KBM-7 (cell line): ENCODE measurements at regions not wholly inside any gene's neighbourhood (a gene's known extent, or its start where the extent isn't known, plus 50 kb on each side); places are given as distances from the start of the nearest gene placed in this dataset.

Experiments
- DNase-seq: peaks from one replicate; pipeline ENCODE4 v3.0.0-alpha.2; 2015
- in situ Hi-C: fragments of 300-500 bp; cut with MboI; formaldehyde crosslinking; loops from 2 replicates; pipeline ENCODE4 v1.14.3; 2020; ENCODE audit warnings: low sequenced_read_pairs, low pct_unique_long_range_greater_than_20kb, mixed read lengths

GRCh38 chr5:35337340-35338156 lies 107.3 kb upstream of the PRLR start:
- no peak for DNase-seq

DNA sequence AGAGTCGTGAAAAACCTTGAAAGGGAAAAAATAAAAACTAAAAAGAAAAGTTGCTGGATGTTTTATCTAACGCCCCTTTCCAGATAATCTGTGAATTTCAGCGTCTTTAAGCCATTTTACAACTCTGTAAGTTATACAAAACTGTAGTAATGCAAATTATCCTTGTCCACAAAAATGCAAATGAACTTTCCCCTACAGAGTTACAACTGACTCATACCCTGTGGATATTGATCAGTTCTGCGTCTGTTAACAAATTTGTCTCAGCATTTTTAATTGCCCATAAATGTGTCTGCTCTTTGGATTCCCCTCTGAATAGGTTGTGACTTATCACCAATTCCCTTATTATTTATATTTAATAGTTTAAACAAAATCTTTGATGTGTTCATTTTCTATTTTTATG lies 105.9 kb upstream of the PRLR start:
- in situ Hi-C loops = no loop called here

More at GRCh38 chr5:35337340-35338156, 107.3 kb upstream of the PRLR start:
- in situ Hi-C loops = no loop called here

DNA sequence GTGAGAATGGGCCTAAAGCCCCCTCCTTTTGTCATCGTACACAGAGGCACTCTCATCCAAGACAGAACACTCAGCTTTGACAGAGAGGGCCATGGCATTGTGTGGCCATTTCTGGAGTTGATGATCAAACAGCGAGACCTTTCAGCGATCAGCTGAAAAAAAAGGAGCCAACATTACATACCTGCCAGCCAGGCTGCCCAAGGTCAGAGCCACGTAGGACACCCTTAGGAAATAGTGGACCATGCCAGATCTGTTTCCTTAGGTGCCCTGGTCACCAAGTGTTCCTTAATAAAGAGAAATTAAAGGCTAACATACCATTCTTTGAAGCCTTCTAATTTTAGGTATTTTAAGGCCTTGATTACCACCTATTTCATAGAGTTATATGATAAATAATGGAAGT lies 105.5 kb upstream of the PRLR start:
- in situ Hi-C loops = no loop called here
- DNase-seq = no peak

More for the DNA sequence above, 105.9 kb upstream of the PRLR start:
- no peak for DNase-seq

DNA sequence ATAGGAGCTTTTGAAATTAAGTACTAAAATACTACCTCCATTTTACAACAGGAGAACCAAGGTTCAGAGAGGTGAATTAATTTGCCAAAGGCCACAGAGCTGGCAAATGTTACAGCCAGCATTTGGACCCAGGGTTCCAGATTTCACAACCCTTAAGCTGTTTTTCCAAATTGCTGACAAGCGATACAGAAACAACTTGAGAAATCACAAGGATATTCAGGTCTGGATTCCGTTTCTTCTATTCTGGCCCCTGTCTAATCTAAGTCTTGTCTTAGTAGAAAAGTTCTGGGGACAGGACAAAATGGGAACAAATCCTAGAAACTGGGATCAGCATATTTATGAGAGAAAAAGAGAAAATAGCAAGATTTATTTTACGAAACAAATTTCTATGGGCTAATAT lies 103.1 kb upstream of the PRLR start:
- in situ Hi-C loops = no loop called here
- no peak for DNase-seq

GRCh38 chr5:35331956-35332950 lies 102.0 kb upstream of the PRLR start:
- no peak for DNase-seq
- in situ Hi-C loops = no loop called here

DNA sequence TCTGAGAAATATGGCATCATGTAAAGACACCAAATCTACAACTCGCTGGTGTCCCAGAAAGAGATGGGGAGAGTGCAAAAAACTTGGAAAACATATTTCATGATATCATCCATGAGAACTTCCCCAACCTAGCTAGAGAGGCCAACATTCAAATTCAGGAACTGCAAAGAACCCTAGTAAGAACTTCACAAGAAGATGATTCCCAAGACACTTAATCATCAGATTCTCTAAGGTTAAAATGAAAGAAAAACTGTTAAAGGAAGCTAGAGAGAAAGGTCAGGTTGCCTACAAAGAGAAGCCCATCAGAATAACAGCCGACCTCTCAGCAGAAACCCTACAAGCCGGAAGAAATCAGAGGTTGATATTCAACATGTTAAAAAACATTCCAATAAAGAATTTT lies 95.5 kb upstream of the PRLR start:
- in situ Hi-C loops = no loop called here
- no peak for DNase-seq

DNA sequence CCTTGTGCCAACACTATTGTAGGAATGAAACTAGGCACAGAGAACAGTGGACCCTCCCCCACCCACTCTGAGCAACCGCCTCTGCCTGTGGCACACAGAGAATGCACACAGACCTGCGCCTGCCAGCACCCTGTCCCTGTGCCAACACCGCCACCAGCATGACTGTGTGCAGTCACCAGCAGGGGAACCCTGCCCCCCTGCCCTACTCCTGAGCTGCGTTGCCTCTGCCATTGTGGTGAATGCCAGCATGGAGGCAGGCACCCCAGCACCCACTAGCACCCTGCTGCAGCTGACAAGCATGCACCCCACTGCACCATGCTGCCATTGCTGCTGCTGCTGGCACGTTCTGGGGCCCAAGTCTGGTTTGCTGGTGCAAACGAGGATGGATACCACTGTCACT lies 94.4 kb upstream of the PRLR start:
- no peak for DNase-seq
- in situ Hi-C loops = no loop called here

- DNase-seq = no peak
Measured at GRCh38 chr5:35324201-35324600, 93.9 kb upstream of the PRLR start.

DNA sequence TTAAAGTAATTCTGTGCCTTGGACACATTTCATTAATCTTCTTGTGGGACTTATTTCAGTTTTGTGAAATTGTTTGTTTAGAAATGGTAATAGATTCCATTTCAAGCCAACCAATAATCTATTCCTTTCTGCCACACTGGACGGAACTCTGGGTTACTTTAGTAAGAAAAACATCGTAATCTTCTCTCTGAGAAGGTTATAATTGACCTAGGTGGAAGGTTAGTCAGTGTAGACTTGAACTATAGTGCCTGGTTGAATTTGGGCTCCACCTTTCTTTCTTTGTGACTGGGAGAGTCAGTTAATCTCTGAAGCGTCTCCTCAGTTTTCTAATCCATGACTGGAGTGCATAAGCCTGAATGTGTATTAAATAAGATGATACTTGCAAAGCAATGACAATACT lies 89.7 kb upstream of the PRLR start:
- DNase-seq = no peak
- in situ Hi-C loops = no loop called here

More at GRCh38 chr5:35324201-35324600, 93.9 kb upstream of the PRLR start:
- in situ Hi-C loops = no loop called here

DNA sequence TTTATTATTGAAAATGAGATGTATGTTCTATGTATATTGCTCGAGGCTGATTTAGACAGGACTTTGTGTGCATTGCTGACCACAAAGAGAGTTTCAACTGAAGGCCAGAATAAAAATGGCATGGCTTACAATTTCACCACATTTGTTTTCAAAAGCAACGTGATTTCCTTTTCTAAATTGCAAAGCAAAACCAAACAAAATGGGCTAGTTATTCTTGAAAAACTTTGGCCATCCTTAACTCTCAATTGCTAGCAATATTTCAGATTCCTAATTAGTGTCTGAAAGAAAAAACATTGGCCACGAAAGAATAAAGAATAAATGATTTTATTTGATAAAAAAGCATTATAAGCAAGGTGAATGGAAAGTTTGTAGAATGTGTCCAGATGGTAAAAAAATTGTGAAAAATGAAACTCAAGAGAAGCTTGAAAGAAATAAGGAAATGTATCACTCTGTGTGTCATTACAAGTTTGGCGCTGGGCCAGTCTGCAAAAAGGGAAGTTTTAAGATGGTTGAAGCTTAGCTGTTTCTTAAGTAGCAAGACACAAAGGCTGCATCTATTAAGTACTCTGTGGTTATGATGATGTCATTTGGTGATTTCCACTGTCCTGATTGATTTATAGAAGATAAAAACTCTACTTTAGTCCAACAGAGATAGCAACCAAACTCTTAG lies 89.2 kb upstream of the PRLR start:
- peak; percentile 90 for DNase-seq
- in situ Hi-C loops = no loop called here

GRCh38 chr5:35317586-35317985 lies 87.3 kb upstream of the PRLR start:
- no peak for DNase-seq
- in situ Hi-C loops = no loop called here

GRCh38 chr5:35316611-35317274 lies 86.5 kb upstream of the PRLR start:
- DNase-seq = no peak
- in situ Hi-C loops = no loop called here

DNA sequence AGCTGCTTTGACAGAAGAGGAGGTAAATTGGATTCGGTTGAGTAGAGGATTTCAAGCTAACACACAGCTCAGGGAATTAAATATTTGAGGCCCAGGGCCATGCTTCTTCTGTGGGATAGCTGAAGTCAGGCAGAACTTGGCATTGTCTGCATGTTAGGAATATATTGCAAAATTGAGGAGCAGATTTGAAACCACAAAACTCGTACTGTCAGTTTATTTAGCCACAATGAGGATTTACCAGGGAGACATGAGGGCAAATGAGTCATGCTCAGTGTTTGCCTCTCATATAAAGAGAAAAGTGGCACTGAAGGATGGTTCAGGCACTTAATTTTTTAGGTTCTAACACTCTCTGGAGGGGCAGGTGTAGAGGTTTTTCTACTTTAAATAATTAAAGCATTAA lies 83.0 kb upstream of the PRLR start:
- in situ Hi-C loops = no loop called here
- DNase-seq = no peak

- no peak for DNase-seq
- in situ Hi-C loops = no loop called here
Measured at GRCh38 chr5:35312267-35312666, 82.0 kb upstream of the PRLR start.

- in situ Hi-C loops = no loop called here
Measured at GRCh38 chr5:35309365-35310130, 79.3 kb upstream of the PRLR start.

GRCh38 chr5:35308421-35308820 lies 78.1 kb upstream of the PRLR start:
- in situ Hi-C loops = no loop called here
- DNase-seq = peak; percentile 8

More at GRCh38 chr5:35309365-35310130, 79.3 kb upstream of the PRLR start:
- no peak for DNase-seq

DNA sequence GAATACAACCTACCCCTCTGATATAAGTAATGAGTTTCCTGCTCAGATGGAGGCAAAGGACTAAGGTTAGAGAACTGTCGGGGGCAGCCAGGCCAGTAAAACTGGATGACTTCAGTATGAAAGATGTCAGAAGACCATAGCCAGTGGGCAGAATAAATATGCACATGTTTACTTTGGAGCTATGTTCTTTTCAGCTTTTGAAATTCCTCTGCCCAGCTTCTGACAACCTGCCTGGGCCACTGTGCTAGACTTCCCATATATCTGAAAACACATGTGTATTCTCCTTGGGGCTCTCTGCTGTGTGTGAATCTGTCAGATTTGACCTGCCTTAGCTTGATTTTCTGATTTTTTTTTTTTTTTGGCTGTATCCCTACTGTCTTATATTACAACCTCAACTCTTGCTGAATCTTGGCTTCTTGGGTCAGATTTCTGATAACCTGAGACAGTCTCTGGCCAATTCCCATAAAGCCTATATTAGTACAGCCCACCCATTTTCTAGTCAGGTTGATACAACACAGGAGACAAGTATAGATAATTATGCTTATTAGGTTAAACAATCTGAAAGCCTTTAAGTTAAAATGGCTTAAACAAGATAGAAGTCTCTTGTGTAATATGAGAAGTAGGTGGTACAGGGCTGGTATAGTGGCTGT lies 76.6 kb upstream of the PRLR start:
- DNase-seq = no peak
- in situ Hi-C loops = no loop called here
